GM23338 (cell line): ENCODE measurements at regions not wholly inside any gene's neighbourhood (a gene's known extent, or its start where the extent isn't known, plus 50 kb on each side); places are given as distances from the start of the nearest gene placed in this dataset.

Experiments used
- ATAC-seq: fragments of 200-7000 bp; cut with Tn5 transposase; 3 replicates; pipeline ENCODE4 v1.9.1; 2020
- DNase-seq: peaks from one replicate; pipeline ENCODE4 v3.0.0-alpha.2; 2015; ENCODE audit warnings: low spot score
- H2AFZ ChIP-seq: fragments of 200-600 bp; sonication (generic); 2 replicates; pipeline ENCODE4 v1.8.0; 2016; ENCODE audit warnings: antibody characterized with exemption, mild to moderate bottlenecking, moderate library complexity
- H3F3A ChIP-seq: fragments of 200-600 bp; sonication (generic); replicated peaks from 2 replicates; pipeline ENCODE4 v1.8.0; 2017; ENCODE audit warnings: antibody characterized with exemption, mixed run types, low read depth
- H3K27ac ChIP-seq: fragments of 200-600 bp; sonication (generic); 2 replicates; pipeline ENCODE4 v1.6.1; 2016; ENCODE audit warnings: low read depth
- H3K27me3 ChIP-seq: fragments of 200-600 bp; sonication (generic); 2 replicates; pipeline ENCODE4 v1.8.0; 2016; ENCODE audit warnings: mild to moderate bottlenecking, mixed run types, moderate library complexity; ENCODE audit not compliant: insufficient read depth
- H3K36me3 ChIP-seq: fragments of 200-600 bp; sonication (generic); 2 replicates; pipeline ENCODE4 v1.8.0; 2016; ENCODE audit warnings: mild to moderate bottlenecking; ENCODE audit not compliant: insufficient read depth
- H3K4me1 ChIP-seq: fragments of 200-600 bp; sonication (generic); 2 replicates; pipeline ENCODE4 v1.8.0; 2016; ENCODE audit warnings: mild to moderate bottlenecking, moderate library complexity; ENCODE audit not compliant: insufficient read depth
- H3K4me2 ChIP-seq: fragments of 200-600 bp; sonication (generic); 2 replicates; pipeline ENCODE4 v1.7.1; 2017; ENCODE audit warnings: mixed run types
- H3K4me3 ChIP-seq: fragments of 200-600 bp; sonication (generic); 2 replicates; pipeline ENCODE4 v1.6.1; 2016; ENCODE audit warnings: mixed run types
- H3K79me2 ChIP-seq: fragments of 200-600 bp; sonication (generic); replicated peaks from 2 replicates; pipeline ENCODE4 v1.8.0; 2017; ENCODE audit warnings: mild to moderate bottlenecking; ENCODE audit not compliant: insufficient read depth
- H3K9me2 ChIP-seq: fragments of 200-600 bp; sonication (generic); 2 replicates; pipeline ENCODE4 v1.8.0; 2017; ENCODE audit not compliant: insufficient read depth
- H4K20me1 ChIP-seq: fragments of 200-600 bp; sonication (generic); replicated peaks from 2 replicates; pipeline ENCODE4 v1.8.0; 2017; ENCODE audit warnings: mild to moderate bottlenecking; ENCODE audit not compliant: insufficient read depth
- H3K27ac Mint-ChIP-seq: 2 replicates; pipeline ENCODE4 v1.8.0; 2020; ENCODE audit warnings: inconsistent platforms, mild to moderate bottlenecking, moderate library complexity, mixed read lengths
- H3K27me3 Mint-ChIP-seq: 3 replicates; pipeline ENCODE4 v1.8.0; 2022; ENCODE audit warnings: low read depth, mild to moderate bottlenecking, moderate library complexity, mixed read lengths, inconsistent platforms; ENCODE audit not compliant: insufficient read depth, poor library complexity
- H3K36me3 Mint-ChIP-seq: 3 replicates; pipeline ENCODE4 v1.8.0; 2021; ENCODE audit warnings: low read depth, mild to moderate bottlenecking, inconsistent platforms, moderate library complexity, mixed read lengths
- H3K4me1 Mint-ChIP-seq: 3 replicates; pipeline ENCODE4 v1.8.0; 2020; ENCODE audit warnings: mild to moderate bottlenecking, inconsistent platforms, mixed read lengths
- H3K4me3 Mint-ChIP-seq: 3 replicates; pipeline ENCODE4 v1.8.0; 2021; ENCODE audit warnings: moderate library complexity, mild to moderate bottlenecking, inconsistent platforms, mixed read lengths
- H3K9me3 Mint-ChIP-seq: 3 replicates; pipeline ENCODE4 v1.8.0; 2020; ENCODE audit warnings: moderate library complexity, mild to moderate bottlenecking, inconsistent platforms, mixed read lengths
- CREB1 ChIP-seq: fragments of 250-450 bp; sonication (Bioruptor Pico); IDR thresholded peaks from 2 replicates; pipeline ENCODE4 v1.5.0; 2020; ENCODE audit warnings: low read depth, mild to moderate bottlenecking, moderate library complexity
- EZH2 ChIP-seq: fragments of 200-600 bp; sonication (generic); IDR thresholded peaks from one replicate; pipeline ENCODE4 v1.8.0; 2017; ENCODE audit warnings: antibody characterized with exemption, mild to moderate bottlenecking, low read depth; ENCODE audit not compliant: unreplicated experiment
- JUNB ChIP-seq: IDR thresholded peaks from one replicate; pipeline ENCODE4 v1.6.1; 2016; ENCODE audit warnings: antibody characterized with exemption; ENCODE audit not compliant: unreplicated experiment
- POLR2AphosphoS5 ChIP-seq: IDR thresholded peaks from 2 replicates; pipeline ENCODE4 v1.6.1; 2016; ENCODE audit warnings: antibody characterized with exemption, low read depth
- STAT1 ChIP-seq: IDR thresholded peaks from one replicate; pipeline ENCODE4 v1.6.1; 2016; ENCODE audit warnings: antibody characterized with exemption; ENCODE audit not compliant: unreplicated experiment
- ZNF114 ChIP-seq: fragments of 250-450 bp; sonication (Bioruptor Pico); IDR thresholded peaks from 2 replicates; pipeline ENCODE4 v1.5.0; 2020; ENCODE audit warnings: mild to moderate bottlenecking, moderate library complexity
- TF ChIP-seq, protein P1 (sequence below), 2 experiments: fragments of 200-600 bp in 1 of 2; sonication (generic) in 1 of 2; conservative IDR thresholded peaks; 2 replicates each; pipeline versions ENCODE4 v1.5.1 to v1.6.1; 2016 to 2017; ENCODE audit warnings: antibody characterized with exemption in 2 of 2, low read depth in 2 of 2, mild to moderate bottlenecking in 2 of 2, moderate library complexity in 1 of 2
- TF ChIP-seq, protein P2 (sequence below): IDR thresholded peaks from one replicate; pipeline ENCODE4 v1.6.1; 2018; ENCODE audit warnings: antibody characterized with exemption; ENCODE audit not compliant: unreplicated experiment

DNA sequence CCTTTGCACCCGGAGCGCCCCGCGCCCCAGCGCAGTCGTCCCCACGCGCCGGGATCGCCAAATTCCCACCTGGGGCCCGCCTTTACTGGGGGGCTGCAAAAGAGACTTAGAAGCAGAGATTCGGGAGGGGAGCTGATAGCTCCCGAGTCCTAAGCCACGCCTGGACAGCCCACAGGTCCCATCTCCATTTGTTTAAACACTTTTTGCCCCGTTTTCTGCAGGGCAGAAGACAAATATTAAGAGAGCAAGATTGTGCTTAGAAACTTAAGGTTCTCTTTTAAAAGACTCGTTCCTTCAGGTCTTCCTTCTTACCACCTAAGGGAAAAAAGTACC lies 299.1 kb upstream of the NFE2L3 start:
- Histone ChIP-seq H3F3A (peaks cover 3% of the 10 kb centered on the region; the same call in 1 of the 2 replicates), H3K27ac (no peak overlapping the region), H2AFZ (peak overlapping the region; percentile 92), H3K9me2 (no peaks in the 10 kb centered on the region), H3K4me1 (peaks cover 26% of the 10 kb centered on the region), H3K36me3 (no peaks in the 10 kb centered on the region), H3K4me2 (peak overlapping the region; percentile 81), H4K20me1 (no peaks in the 10 kb centered on the region), H3K79me2 (no peaks in the 10 kb centered on the region), H3K4me3 (peak overlapping the region; percentile 62), H3K27me3 (peaks cover 48% of the 10 kb centered on the region)
- H3K27ac Mint-ChIP-seq = no peak overlapping the region
- H3K4me3 Mint-ChIP-seq = peak overlapping the region; percentile 56
- H3K27me3 Mint-ChIP-seq = peaks cover 33% of the 10 kb centered on the region
- H3K9me3 Mint-ChIP-seq = no peaks in the 10 kb centered on the region
- H3K36me3 Mint-ChIP-seq = no peaks in the 10 kb centered on the region
- H3K4me1 Mint-ChIP-seq = peaks cover 24% of the 10 kb centered on the region
- TF ChIP-seq, protein P1, sequence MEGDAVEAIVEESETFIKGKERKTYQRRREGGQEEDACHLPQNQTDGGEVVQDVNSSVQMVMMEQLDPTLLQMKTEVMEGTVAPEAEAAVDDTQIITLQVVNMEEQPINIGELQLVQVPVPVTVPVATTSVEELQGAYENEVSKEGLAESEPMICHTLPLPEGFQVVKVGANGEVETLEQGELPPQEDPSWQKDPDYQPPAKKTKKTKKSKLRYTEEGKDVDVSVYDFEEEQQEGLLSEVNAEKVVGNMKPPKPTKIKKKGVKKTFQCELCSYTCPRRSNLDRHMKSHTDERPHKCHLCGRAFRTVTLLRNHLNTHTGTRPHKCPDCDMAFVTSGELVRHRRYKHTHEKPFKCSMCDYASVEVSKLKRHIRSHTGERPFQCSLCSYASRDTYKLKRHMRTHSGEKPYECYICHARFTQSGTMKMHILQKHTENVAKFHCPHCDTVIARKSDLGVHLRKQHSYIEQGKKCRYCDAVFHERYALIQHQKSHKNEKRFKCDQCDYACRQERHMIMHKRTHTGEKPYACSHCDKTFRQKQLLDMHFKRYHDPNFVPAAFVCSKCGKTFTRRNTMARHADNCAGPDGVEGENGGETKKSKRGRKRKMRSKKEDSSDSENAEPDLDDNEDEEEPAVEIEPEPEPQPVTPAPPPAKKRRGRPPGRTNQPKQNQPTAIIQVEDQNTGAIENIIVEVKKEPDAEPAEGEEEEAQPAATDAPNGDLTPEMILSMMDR (conservative IDR thresholded peaks at IDR 0.05; ENCODE audit: low read depth in 2 of 2) = no peak
- TF ChIP-seq EZH2 (peak; percentile 73), CREB1 (CRISPR knock-in tag) (no peak), STAT1 (no peak)
- ATAC-seq = no peak
- DNase-seq = no peak

DNA sequence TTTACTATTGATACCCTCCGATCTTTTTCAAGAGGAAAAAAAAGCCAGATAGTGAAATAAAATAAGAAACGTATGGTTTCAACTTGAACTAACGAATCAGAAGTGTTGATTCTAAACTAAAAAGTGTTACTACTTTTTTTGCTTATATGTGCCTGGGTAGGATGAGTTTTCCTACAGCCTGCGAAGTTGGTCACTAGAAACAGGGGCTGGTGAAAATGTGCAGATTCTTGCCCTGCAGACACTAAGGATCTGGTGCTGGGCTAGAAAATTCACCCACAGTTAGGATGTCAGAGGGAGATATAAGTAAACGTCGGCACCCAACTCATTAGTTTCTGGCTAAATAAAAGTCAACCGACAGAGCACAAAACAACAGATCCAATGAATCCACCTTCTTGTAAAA lies 298.7 kb upstream of the NFE2L3 start:
- H3K36me3 ChIP-seq = no peaks in the 10 kb centered on the region
- DNase-seq (no peak), ATAC-seq (no peak)
- no peaks in the 10 kb centered on the region for H3K9me2 ChIP-seq
- Mint-ChIP-seq H3K9me3 (no peaks in the 10 kb centered on the region), H3K36me3 (no peaks in the 10 kb centered on the region), H3K27me3 (peaks cover 33% of the 10 kb centered on the region), H3K27ac (no peak overlapping the region), H3K4me3 (peak overlapping the region; percentile 56), H3K4me1 (peaks cover 24% of the 10 kb centered on the region)
- H2AFZ ChIP-seq = no peak overlapping the region
- peak overlapping the region; percentile 62 for H3K4me3 ChIP-seq
- H3K4me2 ChIP-seq = peak overlapping the region; percentile 81
- TF ChIP-seq, protein P1 (conservative IDR thresholded peaks at IDR 0.05; ENCODE audit: low read depth in 2 of 2) = no peak
- TF ChIP-seq JUNB = no peak
- TF ChIP-seq EZH2 = peak; percentile 60
- TF ChIP-seq, protein P2, sequence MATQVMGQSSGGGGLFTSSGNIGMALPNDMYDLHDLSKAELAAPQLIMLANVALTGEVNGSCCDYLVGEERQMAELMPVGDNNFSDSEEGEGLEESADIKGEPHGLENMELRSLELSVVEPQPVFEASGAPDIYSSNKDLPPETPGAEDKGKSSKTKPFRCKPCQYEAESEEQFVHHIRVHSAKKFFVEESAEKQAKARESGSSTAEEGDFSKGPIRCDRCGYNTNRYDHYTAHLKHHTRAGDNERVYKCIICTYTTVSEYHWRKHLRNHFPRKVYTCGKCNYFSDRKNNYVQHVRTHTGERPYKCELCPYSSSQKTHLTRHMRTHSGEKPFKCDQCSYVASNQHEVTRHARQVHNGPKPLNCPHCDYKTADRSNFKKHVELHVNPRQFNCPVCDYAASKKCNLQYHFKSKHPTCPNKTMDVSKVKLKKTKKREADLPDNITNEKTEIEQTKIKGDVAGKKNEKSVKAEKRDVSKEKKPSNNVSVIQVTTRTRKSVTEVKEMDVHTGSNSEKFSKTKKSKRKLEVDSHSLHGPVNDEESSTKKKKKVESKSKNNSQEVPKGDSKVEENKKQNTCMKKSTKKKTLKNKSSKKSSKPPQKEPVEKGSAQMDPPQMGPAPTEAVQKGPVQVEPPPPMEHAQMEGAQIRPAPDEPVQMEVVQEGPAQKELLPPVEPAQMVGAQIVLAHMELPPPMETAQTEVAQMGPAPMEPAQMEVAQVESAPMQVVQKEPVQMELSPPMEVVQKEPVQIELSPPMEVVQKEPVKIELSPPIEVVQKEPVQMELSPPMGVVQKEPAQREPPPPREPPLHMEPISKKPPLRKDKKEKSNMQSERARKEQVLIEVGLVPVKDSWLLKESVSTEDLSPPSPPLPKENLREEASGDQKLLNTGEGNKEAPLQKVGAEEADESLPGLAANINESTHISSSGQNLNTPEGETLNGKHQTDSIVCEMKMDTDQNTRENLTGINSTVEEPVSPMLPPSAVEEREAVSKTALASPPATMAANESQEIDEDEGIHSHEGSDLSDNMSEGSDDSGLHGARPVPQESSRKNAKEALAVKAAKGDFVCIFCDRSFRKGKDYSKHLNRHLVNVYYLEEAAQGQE = no peak
- TF ChIP-seq POLR2AphosphoS5 = no peak
- no peak for TF ChIP-seq ZNF114 (CRISPR knock-in tag)
- H3K4me1 ChIP-seq = peaks cover 30% of the 10 kb centered on the region
- no peak overlapping the region for H3K27ac ChIP-seq
- H4K20me1 ChIP-seq = no peaks in the 10 kb centered on the region
- H3K79me2 ChIP-seq = no peaks in the 10 kb centered on the region
- H3K27me3 ChIP-seq = peaks cover 52% of the 10 kb centered on the region
- peaks cover 3% of the 10 kb centered on the region; the same call in 1 of the 2 replicates for H3F3A ChIP-seq
